CD4-positive, alpha-beta T cell (primary cell): ENCODE measurements at regions not wholly inside any gene's neighbourhood (a gene's known extent, or its start where the extent isn't known, plus 50 kb on each side); places are given as distances from the start of the nearest gene placed in this dataset.

ENCODE experiments used
- ATAC-seq: fragments of 200-7000 bp; cut with Tn5 transposase; one replicate; pipeline ENCODE4 v1.10.0; 2022; ENCODE audit warnings: mild to moderate bottlenecking; ENCODE audit not compliant: poor library complexity
- CTCF ChIA-PET: fragments of 350-600 bp; sonication (Branson Sonifier 250); formaldehyde crosslinking; loops from one replicate; lab custom pipeline; 2021; ENCODE audit warnings: antibody characterized with exemption, inconsistent platforms; lab: Charles Lee
- POLR2A ChIA-PET: fragments of 350-600 bp; sonication (Branson Sonifier 250); formaldehyde crosslinking; loops from one replicate; lab custom pipeline; 2021; ENCODE audit warnings: antibody characterized with exemption, inconsistent platforms; lab: Charles Lee
- DNase-seq, 14 experiments: peaks; one replicate each; pipeline ENCODE4 v3.0.0-alpha.2; 2013 to 2020; ENCODE audit warnings: mixed read lengths in 2 of 14
- H3K27ac ChIP-seq, 2 donors: one replicate each; pipeline versions ENCODE4 v1.5.1 to v1.7.0; 2013; ENCODE audit warnings: low read length in 2 of 2, low read depth in 1 of 2, mild to moderate bottlenecking in 1 of 2
- H3K27me3 ChIP-seq, 2 experiments: 1 replicate in 1 of 2; 2 replicates in 1 of 2; pipeline versions ENCODE4 v1.6.1 to v1.7.0; 2013; ENCODE audit warnings: low read length in 2 of 2, control low read depth in 1 of 2, mild to moderate bottlenecking in 1 of 2, moderate library complexity in 1 of 2; ENCODE audit not compliant: insufficient read depth in 2 of 2, control insufficient read depth in 1 of 2
- H3K36me3 ChIP-seq: one replicate; pipeline ENCODE4 v1.6.1; 2013; ENCODE audit warnings: low read length, control low read depth; ENCODE audit not compliant: insufficient read depth
- H3K4me1 ChIP-seq: one replicate; pipeline ENCODE4 v1.6.1; 2013; ENCODE audit warnings: low read length, control low read depth; ENCODE audit not compliant: insufficient read depth
- H3K4me3 ChIP-seq: one replicate; pipeline ENCODE4 v1.5.1; 2013; ENCODE audit warnings: mild to moderate bottlenecking, low read length, moderate library complexity
- H3K9me3 ChIP-seq, 2 experiments: 1 replicate in 1 of 2; 2 replicates in 1 of 2; pipeline versions ENCODE4 v1.6.1 to v1.7.0; 2013; ENCODE audit warnings: low read length in 2 of 2, mild to moderate bottlenecking in 2 of 2, control low read depth in 1 of 2, moderate library complexity in 1 of 2; ENCODE audit not compliant: control insufficient read depth in 1 of 2, insufficient read depth in 1 of 2
- H3K27ac Mint-ChIP-seq: one replicate; pipeline ENCODE4 v1.8.0; 2020; ENCODE audit warnings: mixed read lengths
- H3K27me3 Mint-ChIP-seq: one replicate; pipeline ENCODE4 v1.8.0; 2021; ENCODE audit warnings: mixed read lengths
- H3K36me3 Mint-ChIP-seq: one replicate; pipeline ENCODE4 v1.8.0; 2021; ENCODE audit warnings: low read depth, mixed read lengths
- H3K4me1 Mint-ChIP-seq: one replicate; pipeline ENCODE4 v1.8.0; 2021; ENCODE audit warnings: low read depth, mixed read lengths
- H3K4me3 Mint-ChIP-seq: one replicate; pipeline ENCODE4 v1.8.0; 2020; ENCODE audit warnings: mild to moderate bottlenecking, mixed read lengths
- H3K9me3 Mint-ChIP-seq: one replicate; pipeline ENCODE4 v1.8.0; 2020; ENCODE audit warnings: mixed read lengths
- CTCF ChIP-seq: fragments of 200-600 bp; IDR thresholded peaks from one replicate; pipeline ENCODE4 v1.8.0; 2022; ENCODE audit warnings: antibody characterized with exemption, mild to moderate bottlenecking
- intact Hi-C, 2 experiments: fragments of 100-400 bp; cut with DNase I in 1 of 2; cut with micrococcal nuclease in 1 of 2; formaldehyde crosslinking; loops; one replicate each; pipeline versions ENCODE4 v1.15.1 to v1.9.0; 2023 to 2025; cut with DNase I, micrococcal nuclease

DNA sequence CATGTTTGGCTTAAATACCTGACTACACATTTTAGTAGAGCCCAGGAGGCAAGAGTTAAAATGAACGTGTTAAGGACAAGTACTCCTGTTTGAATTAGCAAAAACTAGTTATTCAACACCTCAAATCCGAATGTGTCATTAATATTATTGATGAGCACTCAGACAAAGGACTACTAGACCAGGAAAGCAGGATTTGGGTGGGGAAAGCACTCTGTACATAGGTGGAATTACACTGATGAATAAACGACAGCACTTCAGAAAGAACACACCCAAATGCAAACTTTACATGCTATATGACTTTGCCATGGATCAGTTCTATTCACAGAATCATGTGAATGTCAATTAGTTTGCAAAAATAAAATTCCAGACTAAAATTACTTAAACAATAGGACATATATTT is 95.1 kb upstream of the CAV2 start:
- Histone ChIP-seq H3K9me3 (no peaks in the 10 kb centered on the region), H3K27me3 (peaks cover 0 to 13% of the 10 kb centered on the region in 2 experiments), H3K4me1 (no peaks in the 10 kb centered on the region), H3K4me3 (no peak overlapping the region), H3K27ac (no peak overlapping the region), H3K36me3 (no peaks in the 10 kb centered on the region)
- Mint-ChIP-seq H3K36me3 (no peaks in the 10 kb centered on the region), H3K9me3 (no peaks in the 10 kb centered on the region), H3K27me3 (peaks cover 28% of the 10 kb centered on the region), H3K27ac (no peak overlapping the region), H3K4me1 (no peaks in the 10 kb centered on the region), H3K4me3 (no peak overlapping the region)
- no peak for DNase-seq
- intact Hi-C loops = no loop called here
- POLR2A ChIA-PET = no interaction called here
- CTCF ChIA-PET = no interaction called here
- no peak for TF ChIP-seq CTCF
- no peak for ATAC-seq

DNA sequence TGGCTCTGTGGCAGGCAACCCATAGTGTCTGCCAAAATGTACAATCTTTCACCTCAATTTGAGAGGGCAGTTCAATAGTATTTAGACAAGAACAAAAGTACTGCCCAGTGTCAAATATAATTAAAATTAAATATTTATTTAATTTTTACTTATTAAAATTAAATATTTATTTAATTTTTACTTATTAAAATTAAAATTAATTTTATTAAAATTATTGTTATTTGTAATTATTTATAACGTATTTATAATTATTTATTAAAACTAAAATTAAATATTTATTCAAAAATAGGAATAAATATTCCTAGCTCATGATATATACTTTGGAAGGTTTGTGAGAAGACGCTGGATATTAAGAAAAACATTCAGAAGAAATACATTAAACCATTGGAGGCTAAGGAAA is 93.7 kb upstream of the CAV2 start:
- Histone ChIP-seq H3K4me1 (no peaks in the 10 kb centered on the region), H3K36me3 (no peaks in the 10 kb centered on the region), H3K27me3 (peaks cover 0 to 13% of the 10 kb centered on the region in 2 experiments), H3K4me3 (no peak overlapping the region), H3K9me3 (no peaks in the 10 kb centered on the region), H3K27ac (no peak overlapping the region)
- Mint-ChIP-seq H3K36me3 (no peaks in the 10 kb centered on the region), H3K4me3 (no peak overlapping the region), H3K9me3 (no peaks in the 10 kb centered on the region), H3K27ac (no peak overlapping the region), H3K4me1 (no peaks in the 10 kb centered on the region), H3K27me3 (peaks cover 33% of the 10 kb centered on the region)
- ChIA-PET CTCF (no interaction called here), POLR2A (no interaction called here)
- no peak for TF ChIP-seq CTCF
- DNase-seq = no peak
- intact Hi-C loops = no loop called here
- no peak for ATAC-seq

DNA sequence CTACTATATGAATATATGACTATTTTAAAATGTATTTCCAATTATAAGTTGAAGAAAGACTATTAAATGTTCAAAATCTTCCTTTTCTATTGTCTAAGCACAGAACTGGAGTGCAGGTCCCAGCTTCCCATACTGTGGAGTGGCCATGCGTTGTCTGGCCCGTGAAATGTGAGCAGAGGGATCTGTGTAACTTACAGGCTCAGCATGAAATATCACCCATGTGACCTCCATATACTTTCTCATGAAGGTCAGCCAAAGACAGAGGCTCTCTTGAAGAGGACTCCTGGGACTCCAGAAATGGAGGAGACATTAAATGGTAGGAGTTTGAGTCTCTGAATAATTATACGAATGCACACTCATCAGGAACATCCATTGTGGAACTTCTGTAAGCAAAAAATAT is 92.4 kb upstream of the CAV2 start:
- intact Hi-C loops = no loop called here
- Histone ChIP-seq H3K27ac (no peak overlapping the region), H3K27me3 (peaks cover 0 to 10% of the 10 kb centered on the region in 2 experiments), H3K4me3 (no peak overlapping the region), H3K36me3 (no peaks in the 10 kb centered on the region), H3K4me1 (no peaks in the 10 kb centered on the region), H3K9me3 (no peaks in the 10 kb centered on the region)
- Mint-ChIP-seq H3K4me1 (no peaks in the 10 kb centered on the region), H3K36me3 (no peaks in the 10 kb centered on the region), H3K27ac (no peak overlapping the region), H3K9me3 (no peaks in the 10 kb centered on the region), H3K4me3 (no peak overlapping the region), H3K27me3 (peaks cover 26% of the 10 kb centered on the region)
- ATAC-seq = no peak
- no peak for DNase-seq
- CTCF ChIA-PET = no interaction called here
- TF ChIP-seq CTCF = no peak
- POLR2A ChIA-PET = no interaction called here
